NCI-H524 (cell line): ENCODE measurements at regions not wholly inside any gene's neighbourhood (a gene's known extent, or its start where the extent isn't known, plus 50 kb on each side); places are given as distances from the start of the nearest gene placed in this dataset.
A peak's percentile ranks its signal among the peaks of the same experiment; 100 is the strongest.
"Not testable (repeated sequence)": the region's sequence is repeated elsewhere in the genome, so short reads cannot be mapped to it uniquely, and the experiment has no call there.

ENCODE experiments used
- DNase-seq, 2 experiments: peaks; one replicate each; lab custom pipeline; 2025; lab: John Stamatoyannopoulos, UW

DNA sequence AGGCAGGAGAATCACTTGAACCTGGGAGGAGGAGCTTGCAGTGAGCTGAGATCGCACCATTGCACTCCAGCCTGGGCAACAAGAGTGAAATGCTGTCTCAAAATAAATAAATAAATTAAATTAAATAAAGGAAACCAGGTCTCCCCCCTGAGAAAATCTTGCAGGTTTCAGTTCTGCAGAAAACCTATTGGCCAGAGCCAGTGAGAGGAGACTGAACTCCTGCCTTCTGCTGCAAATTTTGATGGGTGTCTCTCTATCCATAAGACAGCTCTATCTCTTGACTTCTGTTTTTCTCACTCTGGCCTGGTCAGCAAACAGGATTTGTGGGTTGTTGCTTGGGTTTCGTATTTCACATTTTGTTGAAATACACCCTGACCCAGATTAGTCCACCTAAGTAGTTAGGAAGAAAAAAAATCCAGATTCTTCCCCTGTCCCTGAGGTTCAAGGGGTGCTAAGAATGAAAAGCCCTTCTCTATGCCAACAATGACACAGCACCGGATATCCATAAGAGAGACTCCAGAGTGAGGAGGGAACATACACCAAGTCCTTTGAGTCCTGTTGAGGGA lies 86.7 kb upstream of the MAP4K4 start:
- no peak for DNase-seq

DNA sequence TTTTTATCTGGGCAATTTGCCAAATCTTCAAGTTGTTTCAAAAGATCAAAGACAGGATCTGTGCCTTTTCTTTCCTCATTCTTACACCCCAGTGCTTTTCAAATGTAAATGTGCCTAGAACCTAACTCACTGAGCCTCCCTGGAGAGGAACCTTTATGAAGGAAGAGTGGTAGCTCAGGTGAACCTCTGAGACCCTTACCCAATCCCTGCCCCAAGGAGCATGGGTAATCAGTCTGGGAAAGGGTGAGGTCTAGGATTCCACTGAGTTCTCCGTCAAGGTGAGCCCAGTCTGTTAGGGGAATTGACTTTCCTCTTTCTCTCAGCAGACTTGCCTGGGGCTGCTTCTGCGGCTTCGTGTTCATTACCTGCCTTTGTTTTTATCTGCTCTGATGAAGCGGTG lies 88.1 kb upstream of the MAP4K4 start:
- DNase-seq, result no peak

DNA sequence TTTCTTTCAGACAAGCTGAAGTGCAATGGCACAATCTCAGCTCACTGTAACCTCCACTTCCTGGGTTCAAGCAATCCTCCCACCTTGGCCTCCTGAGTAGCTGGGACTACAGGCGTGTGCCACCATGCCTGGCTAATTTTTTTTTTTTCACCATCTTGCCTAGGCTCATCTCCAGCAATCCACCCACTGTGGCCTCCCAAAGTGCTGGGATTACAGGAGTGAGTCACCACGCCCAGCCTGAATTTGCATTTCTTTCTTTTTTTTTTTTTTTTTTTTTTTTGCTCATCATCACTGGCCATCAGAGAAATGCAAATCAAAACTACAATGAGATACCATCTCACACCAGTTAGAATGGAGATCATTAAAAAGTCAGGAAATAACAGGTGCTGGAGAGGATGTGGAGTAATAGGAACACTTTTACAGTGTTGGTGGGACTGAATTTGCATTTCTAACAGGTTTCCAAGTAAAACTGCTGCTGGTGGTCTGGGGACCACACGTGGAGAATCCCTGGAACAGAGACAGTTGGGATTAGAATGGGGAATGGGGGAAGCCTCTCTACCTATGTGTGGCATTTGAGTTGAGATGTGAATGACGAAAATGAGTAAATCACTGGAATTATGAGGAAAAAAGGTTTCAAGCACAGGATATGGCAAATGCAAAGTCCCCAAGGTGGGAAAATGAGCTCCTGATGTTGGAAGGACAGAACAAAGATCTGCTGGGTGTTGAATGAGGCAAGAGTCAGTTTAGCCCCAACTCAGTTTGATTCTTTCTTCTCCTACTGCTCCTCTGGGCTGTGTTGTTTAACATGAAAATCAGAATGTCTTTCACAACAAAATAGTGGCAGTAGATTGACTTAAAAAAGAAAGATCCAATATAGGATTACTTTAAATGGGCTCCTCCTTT lies 88.8 kb upstream of the MAP4K4 start:
- no peak for DNase-seq

DNA sequence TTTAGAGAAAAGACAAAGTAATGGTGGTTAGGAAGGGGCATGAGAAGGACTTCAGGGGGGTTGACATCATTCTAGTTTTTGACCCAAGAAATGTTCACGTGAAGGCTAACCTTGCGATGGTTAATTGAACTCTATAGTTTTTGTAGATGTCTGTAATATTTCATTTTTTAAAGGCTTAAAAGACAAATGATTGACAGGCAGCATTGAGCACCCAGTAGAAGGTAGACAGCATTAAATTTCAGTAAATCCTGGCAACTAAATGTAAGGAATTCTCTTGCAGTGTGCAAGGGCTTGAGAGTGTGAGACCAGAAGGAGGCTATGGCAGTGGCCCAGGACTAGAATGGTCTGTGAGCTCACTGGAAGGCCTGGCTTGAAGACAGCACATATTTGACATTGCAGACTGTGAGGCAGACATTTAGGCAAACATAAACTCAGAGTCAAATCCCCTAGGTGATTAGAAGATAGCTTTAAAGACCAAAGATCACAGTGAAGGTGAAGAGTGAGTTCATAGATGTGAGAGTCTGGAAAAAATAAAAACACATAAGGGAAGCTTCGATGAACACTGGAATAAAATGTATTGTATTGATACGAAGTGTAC lies 100.1 kb upstream of the MAP4K4 start:
- DNase-seq, result no peak

DNA sequence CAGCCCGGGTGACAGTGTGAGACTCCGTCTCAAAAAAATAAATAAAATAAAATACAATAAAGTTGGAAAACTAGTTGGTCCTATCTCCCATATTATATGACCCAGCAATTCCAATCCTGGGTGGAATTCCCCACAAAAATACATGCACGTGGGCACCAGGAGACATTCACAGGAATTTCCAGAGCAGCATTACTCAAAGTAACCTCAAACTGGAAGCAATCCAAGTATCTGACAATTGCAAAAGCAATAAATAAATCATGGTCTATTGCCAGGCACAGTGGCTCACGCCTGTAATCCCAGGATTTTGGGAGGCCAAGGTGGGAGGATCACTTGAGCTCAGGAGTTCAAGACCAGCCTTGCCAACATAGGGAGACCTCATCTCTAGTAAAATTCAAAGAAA lies 101.2 kb upstream of the MAP4K4 start:
- DNase-seq, result no peak

DNA sequence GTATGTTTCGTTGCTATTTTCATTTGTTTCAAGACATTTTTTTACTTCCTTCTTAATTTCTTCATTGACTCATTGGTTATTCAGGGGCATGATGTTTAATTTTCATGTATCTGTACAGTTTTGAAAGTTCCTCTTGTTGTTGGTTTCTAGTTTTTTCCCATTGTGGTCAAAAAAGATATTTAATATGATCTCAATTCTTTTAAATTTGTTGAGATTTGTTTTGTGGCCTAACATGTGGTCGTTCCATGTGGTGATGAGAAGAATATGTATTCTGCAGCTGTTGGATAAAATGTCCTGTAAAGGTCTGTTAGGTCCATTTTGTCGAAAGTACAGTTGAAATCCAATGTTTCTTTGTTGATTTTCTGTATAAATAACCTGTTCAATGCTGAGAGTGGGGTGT lies 110.3 kb upstream of the MAP4K4 start:
- DNase-seq, result no peak

DNA sequence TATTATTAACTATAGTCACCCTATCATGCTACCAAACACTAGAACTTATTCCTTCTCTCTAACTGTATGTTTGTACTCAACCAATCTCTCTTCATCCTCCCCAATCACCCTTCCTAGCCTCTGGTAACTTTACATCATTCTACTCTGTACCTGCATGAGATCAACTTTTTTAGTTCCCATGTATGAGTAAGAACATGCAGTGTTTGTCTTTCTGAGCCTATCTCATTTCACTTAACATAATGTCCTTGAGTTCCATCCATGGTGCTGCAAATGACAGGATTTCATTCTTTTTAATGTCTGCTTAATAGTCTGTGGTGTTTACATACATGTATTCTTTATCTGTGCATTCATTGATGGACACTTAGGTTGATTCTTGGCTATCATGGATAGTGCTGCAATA lies 108.9 kb upstream of the RFX8 start:
- DNase-seq, result no peak

DNA sequence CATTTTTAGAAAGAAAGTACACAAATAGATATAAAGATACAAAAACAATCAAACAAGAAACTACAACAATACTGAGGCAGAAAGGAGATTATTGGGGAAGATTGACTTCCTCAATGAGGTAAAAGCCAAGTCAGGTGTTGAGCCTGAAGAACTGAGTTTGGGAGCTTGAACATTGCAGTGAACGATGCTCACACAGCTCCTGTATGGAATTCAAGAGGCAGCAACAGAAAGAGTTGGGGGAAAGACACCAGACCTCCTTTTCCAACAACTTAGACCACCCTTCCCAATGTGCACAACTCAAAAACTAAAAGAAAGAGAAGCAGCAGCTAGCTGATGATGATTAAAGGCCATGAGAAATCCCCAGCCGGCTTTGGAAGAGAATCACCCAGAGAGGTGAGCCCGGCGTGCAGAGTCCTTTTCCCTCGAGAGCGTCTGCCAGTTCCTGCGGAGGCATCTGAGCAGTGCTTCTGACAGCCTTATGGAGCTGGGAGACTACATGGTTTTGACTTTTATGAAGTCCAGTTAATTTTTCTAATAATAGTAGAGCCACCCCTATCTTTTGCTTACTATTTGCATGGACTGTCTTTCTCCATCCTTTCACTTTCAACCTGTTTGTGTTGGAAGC lies 106.9 kb upstream of the RFX8 start:
- no peak for DNase-seq

DNA sequence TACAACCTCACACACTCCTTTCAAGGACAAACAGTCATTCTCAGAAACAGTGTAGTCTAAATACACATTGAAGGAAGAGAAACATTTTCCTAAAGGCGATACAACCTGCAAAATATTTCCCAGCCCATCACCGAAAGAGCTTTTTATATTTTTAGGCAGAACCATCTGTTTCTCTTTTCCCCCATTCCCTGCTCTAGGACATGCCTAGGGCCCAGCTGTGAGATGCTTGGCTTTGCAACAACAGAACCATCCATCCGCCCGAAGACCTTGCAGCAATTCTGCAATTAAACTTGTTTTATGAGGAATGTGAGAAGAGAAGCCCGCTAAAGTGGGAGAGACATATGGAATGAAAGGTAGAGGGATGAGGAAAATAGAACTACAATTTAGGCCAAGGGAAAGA lies 105.6 kb upstream of the RFX8 start:
- no peak for DNase-seq

DNA sequence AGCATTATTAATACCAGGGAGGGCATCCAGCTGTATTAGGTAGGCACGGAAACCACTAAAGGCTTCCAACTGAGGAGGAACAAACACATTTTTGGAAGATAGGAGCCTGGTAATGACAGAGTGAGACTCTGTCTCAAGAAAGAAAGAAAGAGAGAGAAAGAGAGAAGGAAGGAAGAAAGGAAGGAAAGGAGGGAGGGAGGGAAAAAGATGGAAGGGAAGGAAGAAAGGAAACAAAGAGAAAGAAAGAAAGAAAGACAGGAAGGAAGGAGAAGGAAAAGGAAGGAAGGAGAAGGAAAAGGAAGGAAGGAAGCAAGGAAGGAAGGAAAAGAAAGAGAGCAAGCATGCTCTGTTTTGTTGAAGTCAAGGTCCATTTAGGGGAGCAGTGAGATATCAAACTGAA lies 103.8 kb upstream of the RFX8 start:
- DNase-seq, result no peak

DNA sequence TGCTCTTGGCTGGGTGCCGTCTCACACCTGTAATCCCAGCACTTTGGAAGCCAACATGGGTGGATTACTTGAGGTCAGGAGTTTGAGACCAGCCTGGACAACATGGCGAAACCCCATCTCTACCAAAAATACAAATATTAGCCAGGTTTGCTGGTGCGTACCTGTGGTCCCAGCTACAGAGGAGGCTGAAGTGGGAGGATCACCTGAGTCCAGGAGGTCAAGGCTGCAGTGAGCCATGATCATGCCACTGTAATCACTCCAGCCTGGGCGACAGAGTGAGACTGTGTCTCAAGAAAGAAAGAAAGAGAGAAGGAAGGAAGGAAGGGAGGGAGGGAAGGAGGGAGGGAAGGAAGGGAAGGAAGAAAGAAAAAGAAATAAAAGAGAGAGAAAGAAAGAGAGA lies 103.2 kb upstream of the RFX8 start:
- not testable (repeated sequence) for DNase-seq

DNA sequence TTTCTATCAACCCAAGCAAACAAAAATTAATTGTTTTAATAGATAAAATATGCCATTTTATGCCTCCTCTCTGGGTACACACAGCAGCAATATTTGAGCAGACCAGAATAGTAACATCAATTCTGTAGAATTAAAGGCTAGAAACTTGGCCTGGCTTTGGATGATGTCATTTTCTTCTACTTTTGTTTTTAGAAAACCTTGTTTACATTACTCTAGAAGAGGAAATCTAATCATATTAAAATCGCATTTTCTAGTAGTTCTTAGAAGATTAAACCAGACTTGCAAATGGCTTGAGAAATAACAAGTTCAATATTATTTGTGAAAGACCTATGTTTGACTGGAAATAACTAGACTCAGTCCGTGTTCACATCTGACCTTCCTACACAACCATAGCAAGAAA lies 102.3 kb upstream of the RFX8 start:
- no peak for DNase-seq

DNA sequence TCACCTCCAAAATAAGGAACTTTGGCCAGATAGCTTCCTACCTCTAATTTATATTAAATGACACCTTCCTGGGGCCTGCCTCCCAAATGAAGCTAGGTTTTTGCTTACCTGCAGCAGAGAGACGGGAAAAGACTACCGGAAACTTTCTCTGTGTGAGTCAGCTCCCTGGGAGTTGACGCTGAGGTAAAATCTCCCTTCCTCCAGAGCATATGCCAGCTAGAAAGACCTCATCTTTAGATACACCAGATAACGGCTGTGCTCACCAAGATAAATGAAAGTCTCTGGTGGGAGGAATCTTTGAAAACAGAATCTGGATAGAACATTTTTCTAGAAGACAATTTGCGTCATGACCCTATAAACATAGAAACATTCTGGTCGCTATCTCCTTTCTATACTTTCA lies 99.7 kb upstream of the RFX8 start:
- no peak for DNase-seq

DNA sequence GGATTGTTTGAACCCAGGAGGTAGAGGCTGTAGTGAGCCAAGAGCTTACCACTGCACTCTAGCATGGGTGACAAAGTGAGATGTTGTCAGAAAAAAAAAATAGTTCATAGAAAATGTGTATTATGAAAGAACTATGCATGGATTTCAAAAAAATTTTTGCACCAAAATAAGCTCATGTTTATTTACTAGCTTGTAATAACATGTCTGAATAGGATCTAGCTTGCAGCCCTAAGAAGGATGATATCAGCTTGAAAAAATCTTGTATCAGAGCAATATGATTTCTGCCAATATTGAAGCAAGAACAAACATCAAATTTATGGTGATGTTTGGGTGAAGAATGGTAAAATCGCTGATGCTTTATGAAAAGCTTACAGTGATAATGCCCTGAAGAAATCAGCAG lies 97.0 kb upstream of the RFX8 start:
- DNase-seq, result no peak

DNA sequence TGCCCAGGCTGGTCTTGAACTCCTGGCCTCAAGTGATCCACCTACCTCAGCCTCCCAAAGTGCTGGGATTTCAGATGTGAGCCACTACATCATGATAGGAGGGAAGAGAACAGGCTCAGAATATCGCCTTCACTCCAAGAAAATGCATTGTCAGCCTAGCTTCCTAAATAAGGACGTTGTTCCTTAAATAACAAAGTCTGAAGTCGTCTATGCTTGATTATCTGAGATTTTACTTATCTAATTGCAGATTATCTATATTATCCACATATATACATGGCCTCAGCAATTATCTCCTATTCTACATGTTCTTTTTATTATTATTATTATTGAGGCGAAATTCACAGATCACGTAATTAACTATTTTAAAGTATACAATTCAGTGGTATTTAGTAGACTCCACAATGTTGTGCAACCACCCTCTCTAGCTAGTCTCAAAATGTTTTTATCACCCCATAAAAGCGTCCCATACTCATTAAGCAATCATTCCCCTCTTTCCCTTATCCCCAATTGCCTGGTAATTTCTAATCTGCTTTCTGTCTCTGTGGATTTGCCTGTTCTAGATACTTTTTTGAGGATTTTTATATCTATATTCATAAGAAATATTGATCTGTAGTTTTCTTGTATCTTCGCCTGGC lies 95.1 kb upstream of the RFX8 start:
- peak in 1 of 2 experiments; percentile 20 for DNase-seq

DNA sequence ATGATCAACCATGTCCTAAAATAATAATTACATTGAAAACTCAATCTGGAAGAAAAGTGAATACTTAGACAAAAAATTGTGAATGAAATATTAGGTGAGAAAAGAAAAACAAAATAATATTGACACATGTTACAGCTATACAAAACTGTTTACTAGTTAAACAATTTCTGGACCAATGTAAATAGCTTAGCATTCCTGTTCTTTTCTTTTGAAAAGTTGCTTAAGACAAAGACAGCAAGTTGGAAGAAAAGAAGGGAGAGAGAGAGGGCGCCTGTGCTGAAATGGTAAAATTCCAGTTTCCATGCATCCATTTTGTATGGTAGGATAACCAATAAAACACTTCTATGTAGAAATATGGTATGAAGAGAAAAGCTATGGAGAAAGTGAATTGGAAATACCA lies 94.1 kb upstream of the RFX8 start:
- no peak for DNase-seq

DNA sequence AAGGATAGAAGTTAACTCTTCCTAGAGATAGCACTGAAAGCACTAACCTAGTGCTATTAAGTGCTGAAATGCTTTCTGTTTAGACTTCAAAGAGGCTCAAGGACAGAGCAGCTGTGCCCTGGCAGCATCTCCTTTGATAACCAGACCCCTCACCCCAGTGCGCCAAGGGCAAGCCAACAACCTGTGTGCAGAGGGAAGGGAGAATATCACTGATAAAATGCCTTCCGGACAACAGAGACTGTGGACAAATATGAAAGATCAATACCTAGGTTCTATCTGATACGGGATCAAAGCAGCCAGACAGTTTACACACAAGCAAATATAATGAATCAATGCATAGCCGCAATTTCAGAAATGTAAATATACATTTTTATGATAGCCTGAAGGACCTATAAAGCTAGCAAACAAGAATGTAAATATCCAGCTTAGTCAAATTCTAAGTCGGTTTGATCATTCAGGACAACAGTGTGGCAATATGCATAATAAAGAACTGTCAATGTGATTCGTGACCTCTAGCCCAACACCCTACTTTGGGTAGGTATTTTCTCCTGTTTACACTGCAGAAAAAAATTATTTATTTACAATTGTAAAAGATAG lies 91.8 kb upstream of the RFX8 start:
- no peak for DNase-seq

DNA sequence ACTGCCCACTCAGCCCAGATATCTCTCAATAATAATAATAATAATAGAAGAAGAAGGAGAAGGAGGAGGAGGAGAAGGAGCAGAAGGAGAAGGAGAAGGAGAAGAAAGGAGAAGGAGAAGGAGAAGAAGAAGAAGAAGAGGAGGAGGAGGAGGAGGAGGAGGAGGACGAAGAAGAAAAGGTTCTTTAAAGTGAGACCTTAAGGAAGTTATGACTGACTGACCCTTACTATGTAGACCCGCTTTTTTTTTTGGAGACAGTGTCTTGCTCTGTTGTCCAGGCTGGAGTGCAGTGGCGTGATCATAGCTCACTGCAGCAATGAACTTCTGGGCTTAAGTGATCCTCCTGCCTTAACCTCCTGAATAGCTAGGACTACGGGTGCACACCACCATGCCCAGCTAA lies 88.9 kb upstream of the RFX8 start:
- DNase-seq, result no peak

DNA sequence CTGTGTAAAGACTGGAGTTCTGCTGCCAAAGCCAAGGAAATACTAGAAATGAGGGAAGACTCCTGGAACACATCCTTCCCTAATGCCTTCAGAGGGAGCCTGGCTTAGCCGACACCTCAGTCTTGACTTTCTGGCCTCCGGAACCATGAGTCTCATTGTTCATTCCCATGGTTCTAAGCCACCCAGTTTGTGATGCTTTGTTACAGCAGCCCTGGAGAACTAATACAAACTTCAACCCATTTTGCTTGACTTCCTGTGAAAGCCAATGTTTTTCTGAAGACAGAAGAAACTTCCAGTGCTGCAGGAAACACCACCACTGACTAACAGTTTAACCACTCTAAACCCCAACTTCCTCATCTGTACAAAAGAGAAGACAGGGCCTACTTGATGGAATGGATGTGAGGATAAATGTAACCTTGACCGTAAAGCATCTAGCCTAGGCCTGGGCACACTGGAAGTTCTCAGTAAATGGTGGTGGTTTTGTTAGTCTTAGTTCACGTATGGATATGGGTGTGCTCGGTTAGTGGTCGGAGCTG lies 85.9 kb upstream of the RFX8 start:
- DNase-seq, result no peak

DNA sequence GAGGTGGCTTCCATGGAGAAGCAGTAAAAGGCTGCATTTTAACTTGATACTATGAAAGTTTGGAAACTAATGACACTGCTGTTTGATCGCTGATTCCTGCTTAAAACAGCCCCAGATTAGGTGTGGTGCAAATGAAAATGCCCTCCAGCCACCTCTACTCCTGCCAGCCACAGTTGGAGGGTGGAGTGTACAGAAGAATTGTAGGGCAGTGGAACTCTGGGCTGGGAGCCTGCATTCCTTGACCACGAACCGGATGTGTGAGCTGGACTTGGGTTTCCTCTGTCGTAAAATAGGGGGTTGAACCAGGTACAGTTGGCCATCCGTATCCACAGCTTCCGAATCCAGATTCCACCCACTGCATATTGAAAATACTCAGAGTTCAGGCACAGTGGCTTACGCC lies 84.6 kb upstream of the RFX8 start:
- DNase-seq, result no peak

DNA sequence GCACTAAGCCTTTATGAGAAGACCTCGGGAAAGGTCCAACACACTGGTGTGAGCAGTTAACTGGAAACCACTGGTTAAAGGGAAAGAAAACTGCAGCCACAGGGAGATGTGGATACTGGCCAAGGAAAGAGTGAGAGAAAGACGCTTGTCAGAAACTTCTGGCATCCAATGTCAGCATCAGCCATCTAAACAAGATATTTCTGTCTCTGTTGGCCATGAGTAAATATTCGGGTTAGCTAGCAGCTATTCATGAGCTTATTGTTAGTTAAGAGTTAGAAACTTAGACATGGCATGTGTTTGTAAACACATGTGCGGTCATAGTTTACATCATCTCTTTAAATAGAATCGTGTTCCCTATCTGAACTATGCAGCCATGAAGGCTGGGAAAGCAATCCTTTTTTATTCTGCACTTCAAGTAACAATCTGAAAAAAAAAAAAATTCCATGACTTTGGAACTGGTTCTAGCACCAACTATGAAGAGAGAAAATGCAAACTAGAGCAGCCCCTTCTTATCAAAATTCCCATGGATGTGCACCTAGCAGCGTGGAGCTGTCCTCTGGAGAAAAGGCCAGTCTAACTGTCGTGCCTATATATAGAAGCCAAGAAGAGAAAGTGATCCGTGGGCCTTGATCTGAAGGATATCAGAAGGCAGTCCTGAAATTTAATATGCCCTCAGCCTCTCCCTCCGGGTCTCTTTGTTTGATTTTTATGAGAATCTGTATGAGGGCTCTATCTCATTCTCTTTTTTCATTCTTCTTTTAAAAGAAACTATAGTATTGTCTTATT lies 84.0 kb upstream of the RFX8 start:
- DNase-seq, result no peak
